ENCODE measurements at regions not wholly inside any gene's neighbourhood (a gene's known extent, or its start where the extent isn't known, plus 50 kb on each side); places are given as distances from the start of the nearest gene placed in this dataset.

- TF ChIP-seq, protein P1, sequence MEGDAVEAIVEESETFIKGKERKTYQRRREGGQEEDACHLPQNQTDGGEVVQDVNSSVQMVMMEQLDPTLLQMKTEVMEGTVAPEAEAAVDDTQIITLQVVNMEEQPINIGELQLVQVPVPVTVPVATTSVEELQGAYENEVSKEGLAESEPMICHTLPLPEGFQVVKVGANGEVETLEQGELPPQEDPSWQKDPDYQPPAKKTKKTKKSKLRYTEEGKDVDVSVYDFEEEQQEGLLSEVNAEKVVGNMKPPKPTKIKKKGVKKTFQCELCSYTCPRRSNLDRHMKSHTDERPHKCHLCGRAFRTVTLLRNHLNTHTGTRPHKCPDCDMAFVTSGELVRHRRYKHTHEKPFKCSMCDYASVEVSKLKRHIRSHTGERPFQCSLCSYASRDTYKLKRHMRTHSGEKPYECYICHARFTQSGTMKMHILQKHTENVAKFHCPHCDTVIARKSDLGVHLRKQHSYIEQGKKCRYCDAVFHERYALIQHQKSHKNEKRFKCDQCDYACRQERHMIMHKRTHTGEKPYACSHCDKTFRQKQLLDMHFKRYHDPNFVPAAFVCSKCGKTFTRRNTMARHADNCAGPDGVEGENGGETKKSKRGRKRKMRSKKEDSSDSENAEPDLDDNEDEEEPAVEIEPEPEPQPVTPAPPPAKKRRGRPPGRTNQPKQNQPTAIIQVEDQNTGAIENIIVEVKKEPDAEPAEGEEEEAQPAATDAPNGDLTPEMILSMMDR (conservative IDR thresholded peaks at IDR 0.05 in 1 of 2, IDR thresholded peaks at IDR 0.05 in 1 of 2; ENCODE audit: extremely low read depth in 1 of 2, insufficient read depth in 1 of 2, low read depth in 1 of 2, low read length in 2 of 2): no peak
- no peak for TF ChIP-seq EZH2 (IDR thresholded peaks at IDR 0.05; ENCODE audit: borderline replicate concordance, low read length)
Measured at GRCh38 chr9:110056062-110056461, 151.9 kb downstream of the C9orf152 start.

Data from mammary epithelial cell (primary cell).